ENCODE measurements at regions not wholly inside any gene's neighbourhood (a gene's known extent, or its start where the extent isn't known, plus 50 kb on each side); places are given as distances from the start of the nearest gene placed in this dataset.
"Not testable (repeated sequence)": the region's sequence is repeated elsewhere in the genome, so short reads cannot be mapped to it uniquely, and the experiment has no call there.

DNA sequence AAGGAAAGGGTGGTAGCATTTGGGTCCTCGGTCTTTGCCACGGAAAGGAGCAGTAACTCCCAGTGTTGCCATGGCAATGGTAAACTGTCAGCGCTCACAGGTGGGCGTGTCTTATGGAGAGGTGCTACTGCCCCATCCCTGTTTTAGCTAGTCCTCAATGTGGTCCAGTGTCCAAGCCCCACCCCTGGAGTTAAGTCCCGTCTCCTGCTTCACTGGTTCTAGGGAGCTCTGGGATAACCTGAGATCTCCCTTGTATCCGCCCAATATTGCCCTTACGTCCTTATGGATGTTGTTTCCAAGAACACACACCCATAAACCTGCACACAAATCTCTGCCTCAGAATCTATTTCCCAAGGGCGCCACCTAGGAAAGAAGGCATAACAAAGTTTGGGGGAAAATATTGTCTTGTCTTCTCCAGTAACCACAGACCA lies 64.2 kb downstream of the SPRING1 start:
- peaks cover 12% of the 10 kb centered on the region for H3K27me3 Mint-ChIP-seq (ENCODE audit: low read depth)
- TF ChIP-seq CTCF (IDR thresholded peaks at IDR 0.05; ENCODE audit: unreplicated experiment in 3 of 3) = no peak
- peaks cover 4% of the 10 kb centered on the region for H3K36me3 Mint-ChIP-seq (ENCODE audit: low read depth)
- H3K9me3 Mint-ChIP-seq = peaks cover 12% of the 10 kb centered on the region
- no peak overlapping the region for H3K4me3 Mint-ChIP-seq
- peaks cover 14% of the 10 kb centered on the region for H3K4me1 Mint-ChIP-seq
- H3K27ac Mint-ChIP-seq = no peak overlapping the region

DNA sequence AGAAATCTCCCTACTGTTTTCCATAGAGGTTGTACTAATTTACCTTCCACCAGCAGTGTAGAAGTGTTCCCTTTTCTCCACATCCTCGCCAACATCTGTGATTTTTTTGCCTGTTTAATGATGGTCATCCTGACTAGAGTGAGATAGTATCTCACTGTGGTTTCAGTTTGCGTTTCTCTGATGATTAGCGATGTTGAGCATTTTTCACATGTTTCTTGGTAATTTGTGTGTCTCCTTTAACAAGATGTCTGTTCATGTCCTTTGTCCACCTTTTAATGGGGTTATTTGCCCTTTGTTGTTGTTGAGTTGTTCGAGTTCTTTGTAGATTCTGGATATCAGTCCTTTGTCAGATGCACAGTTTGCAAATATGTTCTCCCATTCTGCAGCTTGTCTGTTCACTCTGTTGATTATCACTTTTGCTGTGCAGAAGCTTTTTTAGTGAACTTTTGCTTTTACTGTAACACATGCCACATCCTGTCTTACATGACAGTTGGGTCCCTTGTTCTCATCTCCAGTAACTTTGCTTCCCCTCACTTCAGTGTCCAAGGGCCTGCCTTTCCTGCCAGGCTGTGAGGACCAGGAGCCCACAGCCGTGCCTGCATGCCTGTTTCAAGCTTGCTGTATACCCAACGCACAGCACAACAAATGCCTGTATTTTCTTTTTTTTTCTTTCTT lies 64.9 kb downstream of the SPRING1 start:
- Mint-ChIP-seq H3K4me1 (peaks cover 14% of the 10 kb centered on the region), H3K4me3 (no peak overlapping the region), H3K36me3 (ENCODE audit: low read depth) (peaks cover 4% of the 10 kb centered on the region), H3K9me3 (peaks cover 8% of the 10 kb centered on the region), H3K27ac (no peak overlapping the region), H3K27me3 (ENCODE audit: low read depth) (peaks cover 12% of the 10 kb centered on the region)
- TF ChIP-seq CTCF (IDR thresholded peaks at IDR 0.05; ENCODE audit: unreplicated experiment in 3 of 3) = no peak

- no peak overlapping the region for H3K27ac Mint-ChIP-seq
- H3K36me3 Mint-ChIP-seq (ENCODE audit: low read depth) = peaks cover 4% of the 10 kb centered on the region
- peaks cover 12% of the 10 kb centered on the region for H3K4me1 Mint-ChIP-seq
- peaks cover 12% of the 10 kb centered on the region for H3K27me3 Mint-ChIP-seq (ENCODE audit: low read depth)
- H3K4me3 Mint-ChIP-seq = no peak overlapping the region
- H3K9me3 Mint-ChIP-seq = peaks cover 4% of the 10 kb centered on the region
- TF ChIP-seq CTCF (IDR thresholded peaks at IDR 0.05; ENCODE audit: unreplicated experiment in 3 of 3) = no peak
These were observed 65.9 kb downstream of the SPRING1 start for GRCh38 chr12:116672010-116672409.

DNA sequence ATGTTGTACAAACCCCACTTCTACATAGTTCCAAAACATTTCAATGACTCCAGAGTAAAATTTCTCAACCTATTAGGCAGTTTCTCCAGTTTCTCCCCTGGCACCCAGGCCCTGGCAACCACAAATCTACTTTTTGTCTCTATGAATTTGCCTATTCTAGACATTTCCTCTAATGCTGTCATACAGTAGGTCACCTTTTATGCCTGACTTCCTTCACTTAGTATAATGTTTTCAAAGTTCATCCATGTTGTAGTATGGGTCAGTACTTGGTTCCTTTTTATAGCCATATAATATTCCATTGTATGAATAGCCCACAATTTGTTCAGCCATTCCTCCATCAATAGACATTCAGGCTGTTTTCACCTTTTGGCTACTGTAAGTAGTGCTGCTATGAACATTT lies 67.0 kb downstream of the SPRING1 start:
- Mint-ChIP-seq H3K9me3 (peaks cover 3% of the 10 kb centered on the region), H3K36me3 (ENCODE audit: low read depth) (peaks cover 4% of the 10 kb centered on the region), H3K27ac (no peak overlapping the region), H3K27me3 (ENCODE audit: low read depth) (peaks cover 15% of the 10 kb centered on the region), H3K4me3 (no peak overlapping the region), H3K4me1 (peaks cover 12% of the 10 kb centered on the region)
- no peak for TF ChIP-seq CTCF (IDR thresholded peaks at IDR 0.05; ENCODE audit: unreplicated experiment in 3 of 3)

DNA sequence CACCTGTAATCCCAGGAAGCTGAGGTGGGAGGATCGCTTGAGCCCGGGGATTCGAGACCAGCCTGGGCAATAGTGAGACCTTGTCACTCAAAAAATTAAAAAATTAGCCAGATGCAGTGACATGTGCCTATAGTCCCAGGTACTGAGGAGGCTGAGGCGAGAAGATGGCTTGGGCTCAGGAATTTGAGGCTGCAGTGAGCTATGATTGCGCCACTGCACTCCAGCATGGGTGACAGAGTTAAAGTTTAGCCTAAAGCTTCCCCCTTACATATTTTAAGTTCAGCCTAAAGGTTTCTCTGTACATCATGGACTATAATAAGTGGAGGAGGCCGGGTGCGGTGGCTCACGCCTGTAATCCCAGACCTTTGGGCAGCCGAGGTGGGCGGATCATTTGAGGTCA lies 70.1 kb downstream of the SPRING1 start:
- H3K4me3 Mint-ChIP-seq = no peak overlapping the region
- peaks cover 3% of the 10 kb centered on the region for H3K9me3 Mint-ChIP-seq
- H3K27me3 Mint-ChIP-seq (ENCODE audit: low read depth) = peaks cover 15% of the 10 kb centered on the region
- no peak overlapping the region for H3K27ac Mint-ChIP-seq
- TF ChIP-seq CTCF (IDR thresholded peaks at IDR 0.05; ENCODE audit: unreplicated experiment in 3 of 3) = no peak
- peaks cover 26% of the 10 kb centered on the region for H3K4me1 Mint-ChIP-seq
- no peaks in the 10 kb centered on the region for H3K36me3 Mint-ChIP-seq (ENCODE audit: low read depth)

DNA sequence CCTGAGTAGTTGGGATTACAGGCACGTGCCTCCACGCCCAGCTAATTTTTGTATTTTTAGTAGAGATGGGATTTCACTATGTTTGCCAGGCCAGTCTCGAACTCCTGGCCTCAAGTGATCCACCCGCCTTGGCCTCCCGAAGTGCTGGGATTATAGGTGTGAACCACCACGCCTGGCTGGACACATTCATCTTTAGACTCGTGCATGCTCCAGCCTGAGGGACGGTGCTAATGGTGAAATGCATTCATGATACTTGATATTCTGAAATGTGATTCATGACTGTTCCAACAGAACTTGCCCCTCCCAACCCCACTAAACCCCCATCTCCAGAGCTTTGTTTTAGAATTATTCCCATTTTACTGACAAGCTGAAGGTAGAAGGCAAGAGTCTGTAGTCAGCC lies 71.0 kb downstream of the SPRING1 start:
- H3K27me3 Mint-ChIP-seq (ENCODE audit: low read depth) = peaks cover 18% of the 10 kb centered on the region
- not testable (repeated sequence) for H3K4me3 Mint-ChIP-seq; H3K36me3 Mint-ChIP-seq (ENCODE audit: low read depth); H3K27ac Mint-ChIP-seq; H3K9me3 Mint-ChIP-seq
- H3K4me1 Mint-ChIP-seq = peaks cover 34% of the 10 kb centered on the region
